WI38 (cell line): ENCODE measurements at regions not wholly inside any gene's neighbourhood (a gene's known extent, or its start where the extent isn't known, plus 50 kb on each side); places are given as distances from the start of the nearest gene placed in this dataset.

Experiments
- H3K4me3 ChIP-seq: 2 replicates; pipeline ENCODE4 v1.5.1; 2011; ENCODE audit warnings: low read depth, mild to moderate bottlenecking, control low read depth, low read length
- TF ChIP-seq, protein P1 (sequence below): IDR thresholded peaks from 2 replicates; pipeline ENCODE4 v1.5.1; 2012; ENCODE audit warnings: low read depth, mild to moderate bottlenecking, control low read depth, low read length

DNA sequence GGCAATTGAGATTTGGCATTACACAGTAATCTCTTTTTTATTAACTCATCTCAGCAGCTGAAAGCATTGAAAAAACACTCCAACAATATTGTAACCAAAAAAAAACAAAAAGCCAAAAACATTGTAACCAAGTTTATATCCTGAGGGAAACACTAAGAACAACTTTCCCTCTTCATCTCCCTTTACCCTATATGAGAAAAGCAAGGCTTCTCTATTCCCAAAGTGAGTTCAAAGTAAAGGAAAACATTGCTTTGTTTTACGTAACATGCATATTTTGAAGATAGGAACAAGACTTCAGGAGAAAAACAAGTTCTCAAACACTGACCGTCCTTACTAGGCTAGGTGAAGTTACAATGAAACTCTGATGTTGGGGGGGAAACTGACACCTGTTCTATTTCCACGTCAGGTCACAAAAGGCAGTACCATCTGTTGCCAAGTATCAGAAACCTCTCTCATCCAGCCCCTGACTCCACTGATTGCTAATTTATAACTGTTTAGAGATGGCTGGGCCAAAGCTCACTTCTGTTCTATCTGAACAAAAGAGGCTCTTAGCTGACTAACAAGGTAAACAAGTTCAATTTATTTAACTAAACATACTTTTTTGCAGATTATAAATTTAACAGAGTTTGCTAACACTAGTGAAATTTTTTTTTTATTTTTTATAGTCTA, 67.9 kb upstream of the PLXNC1 start:
- H3K4me3 ChIP-seq: no peak overlapping the region
- TF ChIP-seq, protein P1, sequence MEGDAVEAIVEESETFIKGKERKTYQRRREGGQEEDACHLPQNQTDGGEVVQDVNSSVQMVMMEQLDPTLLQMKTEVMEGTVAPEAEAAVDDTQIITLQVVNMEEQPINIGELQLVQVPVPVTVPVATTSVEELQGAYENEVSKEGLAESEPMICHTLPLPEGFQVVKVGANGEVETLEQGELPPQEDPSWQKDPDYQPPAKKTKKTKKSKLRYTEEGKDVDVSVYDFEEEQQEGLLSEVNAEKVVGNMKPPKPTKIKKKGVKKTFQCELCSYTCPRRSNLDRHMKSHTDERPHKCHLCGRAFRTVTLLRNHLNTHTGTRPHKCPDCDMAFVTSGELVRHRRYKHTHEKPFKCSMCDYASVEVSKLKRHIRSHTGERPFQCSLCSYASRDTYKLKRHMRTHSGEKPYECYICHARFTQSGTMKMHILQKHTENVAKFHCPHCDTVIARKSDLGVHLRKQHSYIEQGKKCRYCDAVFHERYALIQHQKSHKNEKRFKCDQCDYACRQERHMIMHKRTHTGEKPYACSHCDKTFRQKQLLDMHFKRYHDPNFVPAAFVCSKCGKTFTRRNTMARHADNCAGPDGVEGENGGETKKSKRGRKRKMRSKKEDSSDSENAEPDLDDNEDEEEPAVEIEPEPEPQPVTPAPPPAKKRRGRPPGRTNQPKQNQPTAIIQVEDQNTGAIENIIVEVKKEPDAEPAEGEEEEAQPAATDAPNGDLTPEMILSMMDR: no peak

DNA sequence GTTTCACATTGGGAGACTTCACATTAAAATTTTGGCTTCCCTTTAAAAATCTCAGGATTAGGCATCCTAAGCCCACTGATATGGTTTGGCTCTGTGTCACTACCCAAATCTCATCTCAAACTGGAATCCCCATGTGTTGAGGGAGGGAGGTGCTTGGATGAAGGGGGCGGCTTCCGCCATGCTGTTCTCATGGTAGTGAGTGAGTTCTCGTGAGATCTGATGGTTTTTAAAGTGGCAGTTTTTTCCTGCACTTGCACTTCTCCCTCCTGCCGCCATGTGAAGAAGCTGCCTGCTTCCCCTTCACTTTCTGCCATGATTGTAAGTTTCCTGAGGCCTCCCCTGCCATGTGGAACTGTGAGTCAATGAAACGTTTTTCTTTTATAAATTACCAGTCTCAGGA, 65.7 kb upstream of the PLXNC1 start:
- TF ChIP-seq, protein P1: no peak
- H3K4me3 ChIP-seq: no peak overlapping the region

DNA sequence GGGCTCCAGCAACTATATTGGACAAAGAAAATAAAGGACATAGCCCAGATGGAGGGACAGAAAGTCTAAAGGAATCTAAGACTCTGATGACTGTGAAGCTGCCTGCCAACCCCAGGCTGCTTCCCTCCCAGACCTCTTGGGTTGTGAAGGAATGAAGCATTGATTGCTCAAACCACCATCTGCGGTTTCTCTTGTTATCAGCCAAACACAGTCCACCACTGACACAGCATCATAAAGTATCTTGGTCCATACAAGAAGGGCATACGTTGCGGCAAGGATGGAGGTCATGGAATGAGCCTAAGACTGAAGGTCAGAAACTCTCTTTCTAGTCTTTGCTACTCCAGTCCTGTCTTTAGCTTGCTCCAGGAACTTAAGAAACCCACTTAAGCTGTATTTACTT, 58.5 kb upstream of the PLXNC1 start:
- TF ChIP-seq, protein P1: no peak
- H3K4me3 ChIP-seq: no peak overlapping the region

DNA sequence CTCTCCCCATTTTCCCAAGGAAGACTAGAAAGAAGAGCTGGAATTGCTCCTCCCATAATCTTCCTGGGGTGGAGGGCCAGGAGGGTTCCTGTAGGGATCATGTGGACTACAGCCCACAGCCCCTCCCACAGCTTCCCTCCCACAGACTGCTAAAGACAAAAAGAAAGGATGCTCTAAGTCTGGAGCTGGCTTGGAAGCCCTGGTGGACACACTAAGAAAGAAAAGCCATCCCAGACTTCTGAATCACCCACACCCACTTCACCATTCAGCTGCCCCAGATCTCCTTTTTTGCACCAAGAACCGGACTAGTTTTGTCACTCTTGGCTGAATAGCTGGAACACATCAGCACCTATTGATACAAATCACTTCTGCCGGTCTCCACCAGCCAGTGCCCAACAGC, 56.8 kb upstream of the PLXNC1 start:
- no peak overlapping the region for H3K4me3 ChIP-seq
- TF ChIP-seq, protein P1: no peak

DNA sequence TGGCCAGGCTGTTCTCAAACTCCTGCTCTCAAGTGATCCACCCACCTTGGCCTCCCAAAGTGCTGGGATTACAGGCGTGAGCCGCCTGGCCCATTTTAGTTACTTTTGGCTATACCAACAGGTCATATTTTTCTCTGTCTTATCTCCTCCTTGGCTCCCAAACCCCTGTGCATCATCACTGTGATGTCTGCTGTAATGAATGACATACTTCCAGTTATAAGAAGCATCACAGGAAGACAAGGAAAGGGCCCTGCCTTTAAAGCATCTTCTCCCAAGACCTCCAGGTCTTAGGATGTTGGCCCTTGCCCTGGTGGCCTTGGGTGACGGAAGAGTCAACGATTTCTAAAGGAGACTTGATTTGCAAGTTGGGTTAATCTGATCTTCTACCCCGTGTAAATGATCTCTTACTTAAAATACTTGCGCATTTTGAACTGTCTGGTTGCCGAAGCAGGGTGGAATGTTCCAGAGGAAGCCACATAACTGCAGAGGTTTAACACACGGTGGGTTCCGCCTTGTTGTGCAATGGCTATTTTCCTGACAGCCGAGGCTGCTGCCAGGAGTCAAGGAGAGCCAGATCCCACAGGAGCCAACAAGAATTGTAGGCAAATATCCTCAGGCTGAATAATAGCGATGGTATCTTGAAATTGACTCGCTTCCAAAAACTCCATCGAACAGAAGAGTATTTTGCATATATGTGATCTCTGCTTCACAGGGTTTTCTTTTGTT, 55.7 kb upstream of the PLXNC1 start:
- no peak overlapping the region for H3K4me3 ChIP-seq
- TF ChIP-seq, protein P1: no peak

DNA sequence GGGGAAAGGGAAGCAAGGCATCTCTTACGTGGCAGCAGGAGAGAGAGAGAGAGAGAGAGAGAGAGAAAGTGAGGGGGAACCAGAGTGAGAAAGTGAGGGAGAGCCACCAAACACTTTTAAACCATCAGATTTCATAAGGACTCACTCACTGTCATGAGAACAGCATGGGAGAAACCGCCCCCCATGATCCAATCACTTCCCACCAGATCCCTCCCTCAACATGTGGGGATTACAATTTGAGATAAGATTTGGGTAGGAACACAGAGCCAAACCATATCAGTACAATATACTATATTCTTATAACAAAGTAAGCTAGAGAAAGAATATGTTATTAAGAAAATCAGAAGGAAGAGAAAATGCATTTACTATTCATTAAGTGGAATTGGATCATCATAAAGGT, 53.7 kb upstream of the PLXNC1 start:
- TF ChIP-seq, protein P1: no peak
- no peak overlapping the region for H3K4me3 ChIP-seq

DNA sequence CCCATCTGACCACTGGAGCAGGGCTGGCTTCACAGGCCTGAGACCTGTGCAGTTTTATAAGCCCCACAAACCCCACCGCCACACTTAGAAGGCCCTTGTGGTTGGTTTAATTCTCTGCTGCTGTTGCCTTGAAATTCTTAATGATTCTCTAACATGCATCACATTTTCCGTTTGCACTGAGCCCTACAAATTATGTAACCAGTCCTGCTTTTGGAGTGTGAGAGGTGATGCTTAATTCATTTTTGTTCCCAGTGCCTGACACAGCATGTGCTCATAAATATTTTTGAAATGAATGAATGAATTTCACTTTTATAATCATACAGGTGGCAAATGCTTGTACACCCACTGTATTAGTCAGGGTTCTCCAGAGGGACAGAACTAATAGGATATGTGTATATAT, 52.8 kb upstream of the PLXNC1 start:
- TF ChIP-seq, protein P1: no peak
- no peak overlapping the region for H3K4me3 ChIP-seq
